C4-2B (cell line): ENCODE measurements at regions not wholly inside any gene's neighbourhood (a gene's known extent, or its start where the extent isn't known, plus 50 kb on each side); places are given as distances from the start of the nearest gene placed in this dataset.

Experiments used
- ZFX ChIP-seq: fragments of 450-650 bp; IDR thresholded peaks from 2 replicates; pipeline ENCODE4 v1.6.1; 2017
- TF ChIP-seq, protein P1 (sequence below): fragments of 450-650 bp; conservative IDR thresholded peaks from 2 replicates; pipeline ENCODE4 v1.5.1; 2017; ENCODE audit warnings: mild to moderate bottlenecking

DNA sequence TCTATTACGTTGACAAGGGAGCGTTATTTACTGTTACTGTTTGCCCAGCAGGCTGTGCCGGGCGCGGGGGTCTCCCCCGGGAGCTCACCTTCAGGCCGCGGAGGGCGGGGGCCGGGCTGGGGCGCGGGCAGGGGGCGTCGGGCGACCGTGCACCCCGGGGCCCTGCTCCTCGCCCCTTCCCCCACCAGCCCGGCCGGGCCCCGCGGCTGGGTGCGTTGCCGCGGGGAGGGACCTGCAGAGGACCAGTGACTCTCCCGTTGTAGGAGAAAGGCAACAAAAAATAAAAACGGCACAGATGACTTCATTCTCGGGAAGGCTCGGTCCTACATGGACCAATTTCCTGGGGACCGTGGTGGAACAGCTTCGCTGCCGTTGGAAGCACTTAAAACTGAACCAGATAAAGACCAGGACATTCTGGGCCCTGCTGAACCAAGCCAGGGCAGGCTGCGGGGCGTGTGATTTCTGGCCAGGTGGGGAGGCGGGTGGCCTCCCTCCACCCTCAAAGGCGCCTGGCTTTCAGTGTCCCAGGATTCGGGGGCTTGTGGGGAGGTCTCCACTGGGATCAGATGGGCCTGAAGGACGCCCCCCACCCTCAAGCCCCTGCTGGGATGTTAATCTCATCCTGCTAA, 57.4 kb downstream of the IGLL1 start:
- TF ChIP-seq, protein P1, sequence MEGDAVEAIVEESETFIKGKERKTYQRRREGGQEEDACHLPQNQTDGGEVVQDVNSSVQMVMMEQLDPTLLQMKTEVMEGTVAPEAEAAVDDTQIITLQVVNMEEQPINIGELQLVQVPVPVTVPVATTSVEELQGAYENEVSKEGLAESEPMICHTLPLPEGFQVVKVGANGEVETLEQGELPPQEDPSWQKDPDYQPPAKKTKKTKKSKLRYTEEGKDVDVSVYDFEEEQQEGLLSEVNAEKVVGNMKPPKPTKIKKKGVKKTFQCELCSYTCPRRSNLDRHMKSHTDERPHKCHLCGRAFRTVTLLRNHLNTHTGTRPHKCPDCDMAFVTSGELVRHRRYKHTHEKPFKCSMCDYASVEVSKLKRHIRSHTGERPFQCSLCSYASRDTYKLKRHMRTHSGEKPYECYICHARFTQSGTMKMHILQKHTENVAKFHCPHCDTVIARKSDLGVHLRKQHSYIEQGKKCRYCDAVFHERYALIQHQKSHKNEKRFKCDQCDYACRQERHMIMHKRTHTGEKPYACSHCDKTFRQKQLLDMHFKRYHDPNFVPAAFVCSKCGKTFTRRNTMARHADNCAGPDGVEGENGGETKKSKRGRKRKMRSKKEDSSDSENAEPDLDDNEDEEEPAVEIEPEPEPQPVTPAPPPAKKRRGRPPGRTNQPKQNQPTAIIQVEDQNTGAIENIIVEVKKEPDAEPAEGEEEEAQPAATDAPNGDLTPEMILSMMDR, result no peak
- TF ChIP-seq ZFX, result no peak
